ENCODE measurements at regions not wholly inside any gene's neighbourhood (a gene's known extent, or its start where the extent isn't known, plus 50 kb on each side); places are given as distances from the start of the nearest gene placed in this dataset.

GRCh38 chr5:144691936-144692335, 521.3 kb downstream of the KCTD16 start:
- TF ChIP-seq CTCF (conservative IDR thresholded peaks at IDR 0.05; ENCODE audit: low read depth, low read length): no peak
- no peak for TF ChIP-seq EZH2 (IDR thresholded peaks at IDR 0.05; ENCODE audit: borderline replicate concordance, low read depth, low read length, poor library complexity, severe bottlenecking)

Data from A673 (cell line).